Activated CD4-positive, alpha-beta T cell treated with anti-CD3 and anti-CD28 coated beads, Interleukin-2, amount 50 U/mL, for 48 hours (primary cell): ENCODE measurements at regions not wholly inside any gene's neighbourhood (a gene's known extent, or its start where the extent isn't known, plus 50 kb on each side); places are given as distances from the start of the nearest gene placed in this dataset.

ENCODE experiments used
- DNase-seq, 2 experiments: peaks; one replicate each; pipeline ENCODE4 v3.0.0-alpha.2; 2020

DNA sequence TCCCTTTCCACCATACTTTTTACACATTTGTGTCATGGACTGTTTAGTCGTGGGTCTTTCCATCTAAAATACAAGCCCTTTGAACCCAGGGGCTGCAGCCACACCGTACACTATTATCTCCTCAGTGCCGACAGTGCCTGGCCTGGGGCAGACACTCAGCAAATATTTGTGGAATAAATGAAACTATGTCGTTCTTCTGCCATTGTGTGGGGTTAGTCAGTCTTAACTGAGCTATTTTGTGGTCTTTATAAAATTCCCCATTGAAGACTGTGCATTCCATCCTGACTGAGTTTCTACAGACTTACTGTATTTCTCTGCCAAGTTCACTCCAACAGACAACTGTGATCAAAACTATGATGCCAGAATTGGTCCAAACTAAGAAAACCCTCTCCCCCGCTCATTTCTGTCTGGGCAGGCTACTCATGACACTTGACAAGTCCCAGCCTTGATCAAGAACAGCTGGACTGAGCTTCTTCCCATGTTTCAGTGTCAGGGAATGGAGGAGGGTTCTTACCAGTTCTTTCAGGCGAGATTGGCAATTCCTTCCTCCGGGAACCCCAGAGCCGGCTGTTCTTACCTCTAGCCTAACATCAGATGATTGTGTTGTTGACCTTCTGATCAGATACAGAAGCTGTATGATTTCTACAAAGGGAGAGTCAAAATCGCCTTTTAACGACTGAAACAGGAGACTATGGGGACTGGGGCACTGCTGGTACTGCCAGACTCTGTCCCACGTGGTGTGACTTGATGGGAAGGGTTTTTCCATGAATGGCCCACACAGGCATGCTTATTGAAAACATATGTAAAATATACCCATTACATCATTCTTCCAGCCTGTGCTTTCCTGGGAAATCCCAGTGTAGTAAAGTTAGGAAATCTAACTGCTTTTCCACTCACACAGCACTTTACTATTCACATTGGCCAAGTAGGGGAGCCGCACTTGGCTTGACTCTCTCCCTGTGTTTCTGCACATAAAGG is 77.4 kb upstream of the NPAS2 start:
- no peak for DNase-seq

DNA sequence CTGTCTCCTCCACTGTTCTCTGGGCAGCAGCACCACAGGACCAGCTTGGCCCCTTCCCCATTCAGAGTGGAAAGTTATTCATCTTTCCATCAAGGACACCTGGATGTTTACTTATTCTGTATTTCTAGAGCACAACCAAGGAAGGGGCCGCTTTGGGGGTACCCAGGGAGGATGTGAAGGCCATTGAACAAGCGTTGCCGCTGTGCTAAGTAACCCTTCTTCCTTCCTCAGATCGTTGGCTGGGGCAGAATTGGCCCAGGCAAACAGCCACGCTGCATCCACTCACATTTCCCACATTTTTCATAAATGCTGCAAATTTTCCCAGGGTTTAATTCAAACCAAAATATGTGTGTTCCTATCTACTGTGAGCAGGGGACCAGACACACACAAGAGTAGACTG is 76.2 kb upstream of the NPAS2 start:
- DNase-seq = no peak

DNA sequence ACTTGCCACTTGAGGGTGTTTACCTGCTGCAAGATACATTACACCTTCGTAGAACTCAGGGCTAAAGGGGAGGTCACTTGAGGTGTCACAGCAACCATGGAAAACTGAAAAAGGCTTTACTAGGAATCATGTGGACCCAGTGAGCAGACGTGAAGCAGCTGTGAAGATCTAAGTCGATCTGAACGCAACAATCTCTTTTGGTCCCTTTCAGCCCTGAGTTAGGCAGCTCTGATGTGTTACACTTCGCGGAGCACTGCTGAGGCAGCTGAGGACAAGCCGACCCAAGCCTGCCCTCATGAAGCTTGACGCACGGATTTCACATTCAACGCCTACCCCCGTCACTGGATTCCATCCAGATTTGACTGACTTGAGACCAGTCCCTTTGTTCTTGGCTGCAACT is 75.8 kb upstream of the NPAS2 start:
- no peak for DNase-seq

DNA sequence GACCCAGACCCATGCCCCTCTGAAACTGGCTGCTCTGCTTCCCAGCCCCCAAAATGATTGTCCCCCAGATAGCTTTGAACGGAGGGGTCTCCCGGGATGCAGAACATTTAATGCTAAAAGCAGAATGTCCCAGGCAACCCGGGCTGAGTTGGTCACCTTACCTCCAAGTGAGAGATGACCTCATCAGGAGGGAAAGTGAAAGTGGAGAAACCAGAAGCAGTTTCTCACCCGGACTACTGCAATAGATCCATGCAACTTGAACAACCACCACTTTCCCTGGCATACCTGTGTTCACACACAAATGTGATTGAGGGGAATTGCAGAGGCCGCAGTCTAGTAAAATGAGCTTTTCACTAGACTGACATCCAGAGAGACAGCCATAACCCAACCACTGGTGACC is 75.3 kb upstream of the NPAS2 start:
- no peak for DNase-seq

DNA sequence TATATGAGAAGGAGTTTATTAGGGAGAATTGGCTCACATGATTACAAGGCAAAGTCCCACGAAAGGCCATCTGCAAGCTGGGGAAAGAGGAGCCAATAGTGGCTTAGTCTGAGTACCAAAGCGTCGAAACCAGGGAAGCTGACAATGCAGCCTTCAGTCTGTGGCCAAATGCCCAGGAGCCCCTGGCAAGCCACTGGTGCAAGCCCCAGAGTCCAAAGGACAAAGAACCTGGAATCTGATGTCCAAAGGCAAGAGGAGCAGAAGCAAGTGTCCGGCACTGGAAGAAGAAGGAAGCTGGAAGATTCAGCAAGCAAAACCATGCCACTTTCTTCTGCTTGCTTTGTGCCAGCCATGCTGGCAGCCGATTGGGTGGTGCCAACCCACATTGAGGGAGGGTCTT is 74.3 kb upstream of the NPAS2 start:
- DNase-seq = no peak

DNA sequence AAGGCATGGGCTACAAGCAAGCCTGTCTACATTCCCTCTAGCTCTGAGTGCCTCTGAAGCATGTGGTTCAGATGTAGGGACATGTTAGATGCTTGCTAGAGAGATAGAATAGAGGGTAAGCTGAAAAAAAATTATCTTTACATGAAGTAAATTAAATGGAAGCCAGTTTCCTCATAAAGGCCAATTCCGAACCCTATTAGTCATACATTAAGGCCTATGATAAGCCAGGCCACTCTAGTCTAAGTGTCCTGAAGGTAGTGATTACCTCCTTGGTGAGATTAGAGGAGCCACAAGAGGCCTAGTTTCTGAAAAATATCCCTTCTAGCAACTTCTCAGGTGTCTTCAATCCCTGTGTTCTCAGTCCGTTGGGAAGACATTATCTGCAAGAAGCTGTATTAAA is 72.4 kb upstream of the NPAS2 start:
- DNase-seq = no peak

DNA sequence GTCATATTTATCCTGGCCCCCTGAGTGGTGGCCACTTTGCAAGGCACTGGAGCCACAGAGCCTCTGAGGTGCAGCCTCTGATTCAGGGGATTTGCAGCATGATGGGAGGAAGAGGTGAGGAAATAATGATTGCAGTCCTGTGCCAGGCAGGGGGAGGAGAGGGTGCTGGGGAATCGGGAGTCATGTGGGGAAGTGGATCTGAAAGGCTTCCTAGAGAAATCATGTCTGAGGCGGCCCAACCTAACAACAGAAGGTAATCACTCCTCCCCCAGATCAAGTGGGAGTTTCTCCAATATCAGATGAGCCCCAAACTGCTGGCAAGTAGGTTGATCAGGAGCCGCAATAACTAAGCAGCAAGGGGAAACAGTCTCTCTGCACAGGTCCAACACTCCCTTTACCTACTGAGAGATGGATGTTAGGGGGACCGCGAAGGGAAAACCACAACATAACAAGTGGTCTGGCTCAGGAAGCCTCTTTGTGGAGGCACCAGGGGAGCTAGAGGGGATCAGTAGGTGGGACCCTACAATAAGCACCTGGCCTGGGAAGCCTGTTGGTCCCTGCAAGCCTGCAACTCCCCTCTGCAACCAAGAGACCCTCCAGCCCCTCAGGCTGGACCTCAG is 71.8 kb upstream of the NPAS2 start:
- DNase-seq = no peak

DNA sequence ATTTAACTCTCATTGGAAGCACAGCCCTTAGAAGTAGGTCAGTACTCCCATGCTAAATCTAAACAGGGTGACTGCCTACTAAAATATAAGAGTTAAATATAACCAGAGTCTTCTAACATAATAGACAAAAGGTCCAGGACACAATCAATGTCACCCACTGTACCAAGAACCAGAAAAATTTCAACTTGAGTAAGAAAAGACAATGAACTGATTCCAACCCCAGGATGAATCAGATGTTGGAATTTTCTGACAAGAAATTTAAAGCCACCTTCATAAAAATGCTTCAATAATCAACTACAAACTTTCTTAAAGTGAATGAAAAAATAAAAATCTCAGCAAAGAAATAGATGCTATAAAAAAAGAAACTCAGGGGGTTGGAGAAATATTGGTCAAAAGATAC is 71.3 kb upstream of the NPAS2 start:
- no peak for DNase-seq

DNA sequence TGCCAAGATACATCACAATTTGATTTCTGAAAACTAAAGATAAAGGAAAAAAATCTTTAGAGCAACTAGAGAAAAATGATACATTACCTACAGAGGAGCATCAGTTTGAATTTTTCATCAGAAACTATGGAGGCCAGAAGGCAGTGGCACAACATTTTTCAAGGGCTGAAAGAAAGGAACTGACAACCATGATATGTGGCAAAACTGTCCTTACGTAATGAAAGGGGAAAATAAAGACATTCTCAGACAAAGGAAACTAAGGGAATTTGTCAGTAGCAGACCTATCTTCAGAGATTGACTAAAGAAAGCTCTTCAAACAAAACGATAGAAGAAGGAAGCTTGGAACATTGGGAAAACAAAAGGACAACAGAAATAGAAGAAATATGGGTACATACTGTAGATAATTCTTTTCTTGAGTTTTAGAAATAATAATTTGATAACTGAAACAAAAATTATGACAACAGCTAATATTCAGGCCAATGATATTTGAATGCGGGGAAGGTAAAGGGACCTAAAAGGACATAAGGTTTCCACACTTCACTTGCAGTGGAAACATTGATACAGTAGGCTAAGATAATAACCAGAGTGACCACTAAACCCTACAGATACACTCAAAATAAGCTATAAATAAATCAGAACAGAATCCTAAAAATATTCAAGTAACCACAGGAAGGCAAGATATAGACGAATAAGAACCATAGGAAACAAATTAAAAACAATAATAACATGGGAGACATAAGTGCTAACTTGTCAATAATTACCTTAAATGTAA is 70.0 kb upstream of the NPAS2 start:
- no peak for DNase-seq

DNA sequence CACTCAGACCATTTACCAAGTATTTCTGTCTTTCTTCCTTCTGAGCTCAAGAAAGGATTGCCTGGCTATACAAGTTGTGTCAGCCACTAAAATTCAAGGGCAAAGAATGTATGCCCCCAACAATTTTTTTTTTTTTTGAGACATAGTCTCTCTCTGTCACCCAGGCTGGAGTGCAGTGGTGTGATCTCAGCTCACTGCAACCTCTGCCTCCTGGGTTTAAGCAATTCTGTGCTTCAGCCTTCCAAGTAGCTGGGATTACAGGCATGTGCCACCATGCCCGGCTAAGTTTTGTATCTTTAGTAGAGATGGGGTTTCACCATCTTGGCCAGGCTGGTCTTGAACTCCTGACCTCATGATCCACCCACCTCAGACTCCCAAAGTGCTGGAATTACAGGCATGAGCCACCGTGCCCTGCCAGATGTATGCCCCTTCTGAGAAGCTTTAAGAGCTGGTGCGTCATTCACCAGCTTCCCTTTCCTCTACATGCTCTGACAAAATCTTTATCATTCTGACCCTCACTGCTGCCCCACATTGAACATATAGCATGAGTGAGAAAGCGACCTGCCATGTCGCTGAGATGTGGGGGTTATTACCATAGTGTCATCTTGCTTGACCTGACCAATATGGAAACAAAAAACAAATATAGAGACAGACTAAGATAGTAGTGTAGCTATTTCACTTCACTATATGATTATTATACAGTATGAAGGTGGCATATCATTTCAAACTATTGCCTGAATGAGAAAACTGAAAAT is 67.9 kb upstream of the NPAS2 start:
- DNase-seq = peak; percentile 7 to 24

DNA sequence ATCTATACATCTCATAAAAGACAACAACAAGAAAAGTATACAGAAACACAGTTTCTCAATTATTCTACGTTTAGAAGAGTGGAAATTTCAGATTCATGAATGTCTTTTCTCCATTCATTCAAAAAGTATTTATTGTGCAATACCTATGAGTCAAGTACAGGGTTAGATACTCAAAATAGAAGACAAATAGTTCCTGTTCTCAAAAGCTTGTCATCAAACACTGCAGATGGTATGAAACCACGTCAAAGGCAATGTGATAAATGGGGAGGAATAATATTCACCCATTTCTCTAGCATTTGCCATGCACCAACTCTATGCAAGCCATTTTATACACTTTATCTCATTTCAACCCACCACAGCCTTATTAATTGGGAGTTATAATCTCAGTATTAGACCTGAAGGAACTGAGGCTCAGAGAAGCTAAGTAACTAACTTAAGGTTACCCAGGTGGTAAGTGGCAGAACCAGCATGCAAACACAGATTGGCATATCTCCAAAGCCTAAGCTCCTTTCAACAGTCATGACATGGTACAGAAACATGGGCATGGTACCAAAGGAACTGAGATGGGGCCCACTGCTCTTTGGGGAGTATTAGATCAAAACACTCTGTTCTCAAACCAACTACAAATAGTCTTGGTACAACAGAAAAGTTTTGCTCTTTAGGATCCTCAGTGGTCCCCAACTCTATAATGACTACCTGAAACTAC is 67.2 kb upstream of the NPAS2 start:
- DNase-seq = no peak

DNA sequence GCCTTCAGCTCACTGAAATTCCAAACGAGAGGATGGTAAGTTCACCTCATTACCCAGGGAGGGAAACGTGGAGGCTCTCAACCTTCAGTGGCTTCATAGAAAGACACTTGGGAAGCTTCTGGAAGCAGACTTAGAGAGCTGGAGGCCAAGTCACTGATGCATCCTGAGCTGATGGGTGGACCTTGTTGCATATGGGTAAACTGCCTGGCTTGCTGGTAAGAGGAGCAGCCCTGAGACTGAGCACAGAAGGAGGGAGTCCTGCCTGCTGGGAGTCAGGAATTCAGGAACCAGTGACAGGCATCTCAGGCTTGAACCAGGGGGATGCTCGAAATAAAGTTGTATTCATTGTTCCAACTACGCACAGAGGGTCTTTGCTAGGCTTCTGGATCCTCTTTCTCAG is 66.5 kb upstream of the NPAS2 start:
- DNase-seq = no peak

DNA sequence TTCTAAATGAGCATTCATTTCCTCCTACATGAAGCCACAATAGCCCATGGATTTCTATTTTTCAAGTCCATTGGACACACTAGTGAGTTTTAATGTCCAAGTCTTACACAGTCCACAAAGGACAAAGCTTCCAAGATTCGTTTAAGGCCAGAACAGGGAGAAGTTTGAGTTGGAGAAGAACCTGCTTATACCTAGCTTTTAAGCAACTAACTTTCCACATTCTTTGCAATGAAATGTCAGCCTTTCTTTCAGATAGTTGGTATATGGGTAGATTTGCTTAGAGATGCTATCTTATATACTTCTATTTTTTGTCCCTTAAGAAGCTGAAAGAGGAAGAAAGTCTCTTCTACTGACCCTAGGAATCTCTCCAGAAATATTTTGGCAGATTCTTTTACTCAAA is 66.1 kb upstream of the NPAS2 start:
- DNase-seq = no peak

DNA sequence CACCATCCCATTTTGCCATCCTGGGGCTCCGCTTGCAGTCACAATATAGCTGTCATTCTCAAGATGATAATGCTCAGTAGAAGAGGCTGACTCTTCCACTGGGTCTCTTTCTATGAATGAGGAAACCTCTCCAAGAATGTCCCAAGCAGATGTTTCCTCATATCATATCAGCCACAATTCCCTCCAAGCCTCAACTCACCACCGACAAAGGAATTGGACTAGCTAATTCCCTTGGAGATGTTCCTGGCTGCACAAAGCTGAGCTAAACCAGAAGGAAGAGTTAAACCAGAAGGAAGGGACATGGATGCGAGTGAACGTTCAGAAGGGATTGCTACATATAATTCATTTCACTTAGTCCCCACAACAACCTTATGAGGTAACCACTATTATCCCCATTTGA is 65.0 kb upstream of the NPAS2 start:
- no peak for DNase-seq

DNA sequence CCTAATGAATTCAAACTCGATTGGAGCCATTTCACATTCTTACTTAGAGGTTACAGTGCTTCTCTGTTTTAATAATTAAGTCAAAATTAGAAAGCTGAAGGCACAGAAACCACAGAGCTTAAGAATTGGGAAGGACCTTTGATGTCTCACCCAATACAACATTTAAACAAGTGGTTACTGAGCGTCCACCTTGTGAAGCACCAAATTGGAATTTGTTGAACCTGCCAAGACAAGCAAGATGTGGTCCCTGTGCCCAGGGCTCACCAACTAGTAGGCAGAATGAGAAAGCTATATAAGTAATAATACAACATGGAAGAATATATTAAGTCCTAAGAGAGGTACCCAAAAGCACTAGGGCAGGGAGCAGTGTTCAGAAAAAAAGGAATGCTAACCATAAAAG is 64.5 kb upstream of the NPAS2 start:
- DNase-seq = no peak

DNA sequence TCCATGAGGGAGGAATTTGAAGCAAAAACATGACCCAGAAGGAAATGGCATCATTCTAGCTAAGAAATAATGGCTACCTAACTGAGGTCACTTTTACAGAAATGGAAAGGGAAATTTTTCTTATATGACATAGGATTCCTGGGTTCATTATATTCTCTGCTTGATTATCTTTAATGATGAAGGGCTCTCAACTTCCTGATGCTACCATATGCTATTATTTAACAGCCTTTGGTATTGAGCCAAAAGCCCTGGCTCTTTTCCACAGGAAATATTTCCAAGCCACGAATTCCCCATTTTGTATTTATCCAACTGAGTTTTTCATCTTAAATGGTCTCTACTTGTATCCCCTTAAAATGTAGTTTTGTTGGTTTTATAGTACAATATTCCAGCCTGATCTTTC is 63.2 kb upstream of the NPAS2 start:
- no peak for DNase-seq

DNA sequence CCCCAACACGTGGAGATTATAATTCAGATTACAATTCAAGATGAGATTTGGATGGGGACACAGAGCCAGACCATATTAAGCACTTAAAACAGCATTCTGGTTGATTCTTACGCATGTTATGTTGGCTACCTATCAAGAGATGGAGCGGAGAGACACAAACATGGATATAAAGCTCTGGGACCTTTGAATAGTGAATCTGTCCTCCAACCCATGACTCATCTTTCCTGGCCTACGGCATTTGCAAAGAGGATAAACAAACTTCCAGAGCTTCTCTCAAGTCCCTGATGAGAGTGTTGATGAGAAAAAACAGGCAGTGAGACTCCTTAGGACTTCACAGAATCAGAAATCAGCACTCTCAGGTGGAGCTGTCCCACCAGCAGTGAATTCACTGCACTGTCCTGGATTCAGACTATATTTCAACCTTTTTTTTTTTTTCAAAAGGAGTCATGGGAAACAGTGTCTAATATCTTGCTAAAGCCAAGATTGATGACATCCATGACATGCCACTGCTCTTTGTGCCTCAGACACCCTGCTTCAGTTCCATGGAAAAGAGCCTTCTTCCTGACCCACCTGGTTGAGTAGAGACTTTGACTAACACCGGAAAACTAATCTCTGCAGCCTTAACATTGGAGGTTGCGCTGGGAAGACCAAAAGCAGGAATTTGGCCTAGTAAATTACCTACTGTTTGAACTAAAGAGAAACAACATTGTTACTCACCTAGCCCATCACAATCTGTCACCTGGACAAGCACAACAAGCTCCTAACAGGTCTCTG is 62.1 kb upstream of the NPAS2 start:
- no peak for DNase-seq

DNA sequence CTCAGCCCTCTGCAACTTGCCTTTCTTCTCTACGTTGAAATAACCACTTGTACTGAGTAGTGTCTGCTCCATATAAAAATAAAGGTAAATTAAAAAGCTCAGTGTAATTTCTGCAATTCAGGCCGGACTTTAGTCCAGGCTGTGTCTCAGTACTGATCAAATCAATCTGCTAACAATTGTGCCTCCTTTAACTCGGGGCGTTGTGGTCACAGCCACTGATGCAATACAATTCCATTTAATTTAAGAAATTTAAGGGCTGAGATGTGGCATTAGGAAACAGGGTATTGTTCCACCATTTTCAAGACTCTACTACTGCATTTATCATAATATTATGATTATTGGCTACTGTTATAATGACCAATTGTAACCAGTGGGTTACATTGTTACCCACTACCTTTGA is 60.0 kb upstream of the NPAS2 start:
- DNase-seq = no peak

DNA sequence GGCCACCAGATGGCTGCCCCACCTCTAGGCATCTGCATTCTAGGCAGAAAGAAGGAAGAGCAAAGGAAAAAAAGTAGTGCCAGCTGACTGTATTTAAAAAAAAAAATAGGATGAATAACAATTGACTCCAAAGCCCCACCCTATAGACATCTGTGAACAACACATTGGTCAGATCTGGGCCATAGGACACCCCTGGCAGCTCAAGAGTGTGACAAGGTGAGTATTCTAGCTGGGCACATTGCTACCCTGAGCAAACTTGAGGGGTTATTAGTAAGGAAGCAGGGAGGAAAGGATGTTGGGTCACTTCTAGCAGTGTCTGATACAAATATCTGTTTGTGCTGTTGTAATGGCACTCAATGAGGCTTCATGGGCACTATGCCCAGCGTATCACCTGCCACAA is 58.6 kb upstream of the NPAS2 start:
- no peak for DNase-seq

DNA sequence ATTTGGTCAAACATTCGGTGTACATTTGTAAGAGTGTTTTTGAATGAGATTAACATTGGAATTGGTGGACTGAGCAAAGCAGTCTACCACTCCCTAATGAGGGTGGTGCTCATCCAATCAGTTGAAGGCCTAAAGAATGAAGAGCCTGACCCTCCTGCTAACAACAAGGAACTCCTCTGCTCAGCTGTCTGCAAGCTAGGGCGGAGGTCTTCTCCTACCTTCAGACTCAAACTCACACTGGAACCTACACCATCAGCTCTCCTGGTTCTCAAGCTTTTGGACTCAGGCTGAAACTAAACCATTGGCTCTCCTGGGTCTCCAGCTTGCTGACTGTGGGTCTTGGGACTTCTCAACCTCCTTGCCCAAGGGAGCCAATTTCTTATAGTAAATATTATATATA is 55.5 kb upstream of the NPAS2 start:
- no peak for DNase-seq

DNA sequence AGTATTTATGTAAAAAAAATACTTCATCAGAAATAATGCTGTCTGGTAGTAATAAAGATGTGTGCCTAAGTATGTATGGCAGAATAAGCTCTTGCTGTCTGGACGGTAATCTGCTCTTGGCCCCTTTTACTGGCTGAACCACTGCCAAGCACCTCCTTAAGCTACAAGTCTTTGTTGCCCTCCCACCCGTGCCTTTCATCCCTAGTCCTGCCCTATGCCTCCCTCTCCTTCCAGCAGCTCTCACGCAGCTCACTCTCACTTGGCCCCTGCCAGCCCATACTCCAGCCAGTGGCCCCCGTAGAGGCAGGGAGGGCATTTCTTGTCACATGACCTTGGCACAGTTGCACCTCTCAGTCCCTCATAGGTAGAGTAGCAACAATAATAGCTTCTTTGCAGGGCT is 54.5 kb upstream of the NPAS2 start:
- DNase-seq = no peak

DNA sequence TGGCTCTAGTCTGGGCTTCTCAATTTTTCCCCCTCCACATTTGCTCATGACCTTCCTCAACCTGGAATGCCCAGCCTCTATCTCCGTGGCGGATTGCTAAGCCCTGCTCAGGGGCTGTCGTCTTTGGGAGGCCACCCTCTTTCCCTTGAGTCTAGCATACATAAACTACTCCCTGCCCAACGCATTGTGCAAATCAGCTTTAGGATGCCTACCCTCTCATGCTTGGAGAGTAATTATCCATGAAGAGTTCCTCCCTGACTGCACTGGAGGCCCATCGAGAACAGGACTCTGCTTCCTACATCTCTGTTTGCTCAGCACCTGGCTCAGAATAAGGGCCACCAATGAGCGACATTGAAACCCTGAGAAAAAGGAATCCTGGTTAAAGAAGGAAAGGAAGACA is 53.7 kb upstream of the NPAS2 start:
- DNase-seq = no peak
